GM12873 (cell line): ENCODE measurements at regions not wholly inside any gene's neighbourhood (a gene's known extent, or its start where the extent isn't known, plus 50 kb on each side); places are given as distances from the start of the nearest gene placed in this dataset.

ENCODE experiments used
- TF ChIP-seq, protein P1 (sequence below): IDR thresholded peaks from 2 replicates; pipeline ENCODE4 v1.5.1; 2012; ENCODE audit warnings: low read depth, mild to moderate bottlenecking, moderate library complexity, low read length, control low read depth; ENCODE audit not compliant: insufficient read depth; ENCODE audit errors: missing control alignments

DNA sequence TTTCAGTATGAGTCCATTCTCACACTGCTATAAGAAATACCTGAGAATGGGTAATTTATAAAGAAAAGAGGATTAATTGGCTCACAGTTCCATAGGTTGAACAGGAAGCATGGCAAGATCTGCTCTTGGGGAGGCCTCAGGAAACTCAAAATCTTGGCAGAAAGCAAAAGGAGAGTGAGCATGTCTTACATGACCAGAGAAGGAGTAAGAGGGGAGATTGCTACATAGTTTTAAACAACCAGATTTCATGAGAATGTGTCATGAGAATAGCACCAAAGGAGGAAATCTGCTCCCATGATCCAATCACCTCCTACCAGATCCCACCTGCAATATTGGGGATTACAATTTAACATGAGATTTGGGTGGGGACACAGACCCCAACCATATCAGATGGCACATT lies 672.4 kb downstream of the HTR1B start:
- TF ChIP-seq, protein P1, sequence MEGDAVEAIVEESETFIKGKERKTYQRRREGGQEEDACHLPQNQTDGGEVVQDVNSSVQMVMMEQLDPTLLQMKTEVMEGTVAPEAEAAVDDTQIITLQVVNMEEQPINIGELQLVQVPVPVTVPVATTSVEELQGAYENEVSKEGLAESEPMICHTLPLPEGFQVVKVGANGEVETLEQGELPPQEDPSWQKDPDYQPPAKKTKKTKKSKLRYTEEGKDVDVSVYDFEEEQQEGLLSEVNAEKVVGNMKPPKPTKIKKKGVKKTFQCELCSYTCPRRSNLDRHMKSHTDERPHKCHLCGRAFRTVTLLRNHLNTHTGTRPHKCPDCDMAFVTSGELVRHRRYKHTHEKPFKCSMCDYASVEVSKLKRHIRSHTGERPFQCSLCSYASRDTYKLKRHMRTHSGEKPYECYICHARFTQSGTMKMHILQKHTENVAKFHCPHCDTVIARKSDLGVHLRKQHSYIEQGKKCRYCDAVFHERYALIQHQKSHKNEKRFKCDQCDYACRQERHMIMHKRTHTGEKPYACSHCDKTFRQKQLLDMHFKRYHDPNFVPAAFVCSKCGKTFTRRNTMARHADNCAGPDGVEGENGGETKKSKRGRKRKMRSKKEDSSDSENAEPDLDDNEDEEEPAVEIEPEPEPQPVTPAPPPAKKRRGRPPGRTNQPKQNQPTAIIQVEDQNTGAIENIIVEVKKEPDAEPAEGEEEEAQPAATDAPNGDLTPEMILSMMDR, result no peak

- TF ChIP-seq, protein P1, result no peak
Measured at GRCh38 chr6:76790045-76790796, 673.1 kb downstream of the HTR1B start.

- TF ChIP-seq, protein P1, result no peak
Measured at GRCh38 chr6:76789580-76789979, 673.7 kb downstream of the HTR1B start.

DNA sequence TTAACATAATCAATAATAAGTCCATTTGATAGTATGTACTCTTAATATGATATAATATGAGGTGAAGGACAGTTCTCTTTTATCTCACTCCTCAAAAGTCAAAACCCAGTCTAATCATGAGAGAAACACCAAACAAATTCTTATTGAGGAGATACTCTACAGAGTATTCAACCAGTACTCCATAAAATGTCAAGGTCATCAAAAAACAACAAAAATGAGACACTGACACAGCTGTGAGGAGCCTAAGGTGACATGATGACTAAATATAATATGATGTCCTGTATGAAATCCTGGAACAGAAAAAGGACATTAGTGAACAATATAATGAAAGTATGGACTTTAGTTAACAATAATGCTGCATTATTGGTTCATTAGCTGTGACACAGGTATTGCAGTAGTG lies 675.1 kb downstream of the HTR1B start:
- TF ChIP-seq, protein P1, result no peak

- TF ChIP-seq, protein P1, result no peak
Measured at GRCh38 chr6:76779068-76779467, 684.2 kb downstream of the HTR1B start.

GRCh38 chr6:76776876-76777275 lies 686.4 kb downstream of the HTR1B start:
- TF ChIP-seq, protein P1, result no peak

DNA sequence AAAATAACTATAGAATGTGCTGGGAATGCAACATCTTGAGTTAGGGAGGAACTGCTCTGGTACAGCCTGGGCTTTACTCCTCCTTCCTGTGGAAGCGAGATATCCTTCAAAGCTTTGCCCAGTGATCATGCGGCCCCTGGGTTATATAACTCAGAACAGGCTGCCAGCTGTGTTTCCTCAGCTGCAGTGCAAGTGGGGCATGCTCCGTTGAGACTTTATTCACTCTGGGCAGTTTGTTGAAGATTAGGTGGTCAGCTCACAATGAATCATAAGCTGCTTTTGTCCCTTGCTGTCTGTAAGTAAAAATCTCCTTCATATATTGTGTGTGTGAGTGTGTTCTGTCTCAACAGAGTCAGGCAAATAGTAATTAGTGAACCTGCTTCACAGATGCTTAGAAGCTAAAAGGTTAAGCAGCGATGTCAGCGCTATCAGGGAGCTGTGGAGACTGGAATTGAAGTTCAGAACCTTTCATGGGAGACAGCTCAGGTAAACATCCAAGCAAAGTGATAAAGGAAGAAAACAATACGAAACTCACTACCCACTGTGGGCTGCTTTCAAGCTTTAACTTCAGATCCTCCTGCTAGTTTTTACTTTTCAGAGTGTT lies 688.4 kb downstream of the HTR1B start:
- TF ChIP-seq, protein P1, result no peak
